NCI-H748 (cell line): ENCODE measurements at regions not wholly inside any gene's neighbourhood (a gene's known extent, or its start where the extent isn't known, plus 50 kb on each side); places are given as distances from the start of the nearest gene placed in this dataset.

Experiments used
- DNase-seq: peaks from one replicate; lab custom pipeline; 2025; ENCODE audit not compliant: unreplicated experiment; lab: John Stamatoyannopoulos, UW

- DNase-seq, result no peak
Measured at GRCh38 chr1:96240438-96240837, 481.1 kb upstream of the PTBP2 start.

GRCh38 chr1:96253246-96254035 is 468.1 kb upstream of the PTBP2 start:
- no peak for DNase-seq

- DNase-seq, result no peak
Measured at GRCh38 chr1:96256130-96256790, 465.3 kb upstream of the PTBP2 start.

DNA sequence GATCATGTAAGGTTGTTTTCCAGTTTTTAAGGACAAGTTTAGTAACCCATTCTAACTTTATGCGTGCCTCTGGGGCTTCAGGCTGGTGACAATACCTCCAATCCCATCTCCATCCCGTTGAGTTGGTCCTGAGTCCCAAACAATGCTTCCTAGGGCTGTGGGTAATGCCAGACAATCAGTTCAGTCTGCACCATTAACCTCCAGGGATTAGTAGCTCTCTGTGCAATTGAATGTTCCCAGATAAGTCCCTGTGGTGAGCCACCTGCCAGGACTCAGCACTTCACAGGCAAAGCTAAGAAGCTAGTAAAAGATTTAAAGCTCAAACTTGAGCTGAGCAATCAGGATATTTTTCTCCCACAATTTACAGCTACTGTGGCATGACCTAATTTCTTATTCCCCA is 462.2 kb upstream of the PTBP2 start:
- DNase-seq, result no peak

DNA sequence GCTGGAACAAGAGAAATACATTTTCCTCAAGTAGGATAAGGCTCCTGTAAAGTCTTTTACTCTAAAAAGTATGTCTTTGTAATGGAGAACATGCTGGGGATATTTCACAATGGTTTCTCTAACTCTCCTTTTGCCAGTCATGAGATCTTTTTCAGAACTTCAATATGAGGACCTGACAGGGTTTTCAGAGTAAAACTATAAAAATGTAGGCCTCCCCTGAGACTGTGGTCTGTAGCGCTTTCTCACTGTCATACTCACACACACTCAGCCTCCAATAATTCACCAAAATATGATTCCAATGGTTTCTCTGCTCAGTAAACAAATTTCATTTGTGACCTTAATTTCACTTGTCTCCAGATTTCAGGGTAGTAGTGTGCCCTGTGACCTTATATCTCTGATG is 440.1 kb upstream of the PTBP2 start:
- DNase-seq, result no peak

- no peak for DNase-seq
Measured at GRCh38 chr1:96290033-96290432, 431.6 kb upstream of the PTBP2 start.

- DNase-seq, result no peak
Measured at GRCh38 chr1:96290801-96291200, 430.8 kb upstream of the PTBP2 start.

GRCh38 chr1:96291468-96291867 is 430.1 kb upstream of the PTBP2 start:
- DNase-seq, result no peak

DNA sequence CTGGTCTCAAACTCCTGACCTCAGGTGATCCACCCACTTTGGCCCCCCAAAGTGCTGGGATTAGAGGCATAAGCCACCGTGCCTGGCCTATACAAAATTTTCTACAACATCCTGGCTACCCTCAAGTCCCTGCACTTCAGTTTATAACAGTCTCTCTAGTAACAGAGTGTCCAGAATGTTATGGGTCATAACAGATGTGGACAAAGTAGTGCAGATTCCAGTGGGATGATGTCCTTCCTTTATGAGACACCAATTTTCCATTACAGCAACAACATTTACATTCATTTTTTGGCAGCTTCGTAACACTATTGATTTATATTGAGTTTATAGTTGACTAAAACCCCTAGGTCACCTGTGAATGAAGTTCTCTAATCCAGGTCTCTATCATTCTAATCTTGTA is 429.4 kb upstream of the PTBP2 start:
- DNase-seq, result no peak

DNA sequence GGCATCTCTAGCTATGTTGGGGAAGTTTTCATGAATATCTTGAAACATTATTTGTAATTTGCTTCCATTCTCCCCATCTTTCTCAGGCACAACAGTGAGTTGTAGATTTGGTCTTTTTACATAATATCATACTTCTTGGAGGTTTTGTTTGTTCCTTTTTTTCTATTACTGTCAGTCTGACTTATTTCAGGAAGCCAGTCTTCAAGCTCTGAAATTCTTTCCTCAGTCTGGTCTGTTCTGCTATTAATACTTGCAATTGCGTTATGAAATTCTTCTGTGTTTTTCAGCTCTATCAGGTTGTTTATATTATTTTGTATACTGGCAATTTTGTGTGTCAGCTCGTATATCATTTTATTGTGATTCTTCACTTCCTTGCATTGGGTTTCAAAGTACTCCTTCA is 424.6 kb upstream of the PTBP2 start:
- DNase-seq, result no peak

GRCh38 chr1:96306809-96307560 is 414.6 kb upstream of the PTBP2 start:
- no peak for DNase-seq

DNA sequence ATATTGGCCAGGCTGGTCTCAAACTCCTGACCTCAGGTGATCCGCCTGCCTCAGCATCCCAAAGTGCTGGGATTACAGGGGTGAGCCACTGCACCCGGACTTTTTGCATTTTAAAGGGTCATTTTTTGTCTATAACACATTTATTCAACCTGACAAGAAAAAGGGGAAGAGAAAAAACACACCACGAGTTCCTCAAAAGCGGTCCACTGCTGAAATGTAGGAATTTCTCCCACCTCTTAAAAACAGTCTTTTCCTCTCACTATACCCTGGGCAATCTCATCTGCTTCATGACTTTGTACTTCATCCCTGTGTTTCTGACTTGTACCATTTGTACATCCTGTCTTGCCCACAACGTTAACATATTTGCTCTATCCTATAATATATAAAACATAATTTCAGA is 413.3 kb upstream of the PTBP2 start:
- DNase-seq, result no peak

DNA sequence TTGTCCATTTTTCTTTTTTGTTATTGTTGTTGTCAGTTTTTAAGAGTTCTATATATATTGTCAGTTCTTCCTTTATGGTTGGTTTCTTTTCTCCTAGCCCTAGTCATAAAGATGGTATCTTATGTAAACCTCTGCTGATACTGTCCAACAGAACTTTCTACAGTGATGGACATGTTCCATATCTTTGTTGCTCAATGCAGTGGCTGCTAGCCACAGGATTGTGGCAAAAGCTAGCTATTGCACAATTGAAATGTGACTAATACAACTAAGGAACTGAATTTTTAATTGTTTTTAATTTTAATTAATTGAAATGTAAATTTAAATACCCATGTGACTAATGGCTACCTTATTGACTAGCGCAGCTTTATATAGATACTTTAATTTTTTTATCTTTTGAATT is 411.8 kb upstream of the PTBP2 start:
- DNase-seq, result no peak

GRCh38 chr1:96313216-96313615 is 408.4 kb upstream of the PTBP2 start:
- DNase-seq, result no peak

- no peak for DNase-seq
Measured at GRCh38 chr1:96329121-96329520, 392.5 kb upstream of the PTBP2 start.

- no peak for DNase-seq
Measured at GRCh38 chr1:96331596-96331995, 390.0 kb upstream of the PTBP2 start.

DNA sequence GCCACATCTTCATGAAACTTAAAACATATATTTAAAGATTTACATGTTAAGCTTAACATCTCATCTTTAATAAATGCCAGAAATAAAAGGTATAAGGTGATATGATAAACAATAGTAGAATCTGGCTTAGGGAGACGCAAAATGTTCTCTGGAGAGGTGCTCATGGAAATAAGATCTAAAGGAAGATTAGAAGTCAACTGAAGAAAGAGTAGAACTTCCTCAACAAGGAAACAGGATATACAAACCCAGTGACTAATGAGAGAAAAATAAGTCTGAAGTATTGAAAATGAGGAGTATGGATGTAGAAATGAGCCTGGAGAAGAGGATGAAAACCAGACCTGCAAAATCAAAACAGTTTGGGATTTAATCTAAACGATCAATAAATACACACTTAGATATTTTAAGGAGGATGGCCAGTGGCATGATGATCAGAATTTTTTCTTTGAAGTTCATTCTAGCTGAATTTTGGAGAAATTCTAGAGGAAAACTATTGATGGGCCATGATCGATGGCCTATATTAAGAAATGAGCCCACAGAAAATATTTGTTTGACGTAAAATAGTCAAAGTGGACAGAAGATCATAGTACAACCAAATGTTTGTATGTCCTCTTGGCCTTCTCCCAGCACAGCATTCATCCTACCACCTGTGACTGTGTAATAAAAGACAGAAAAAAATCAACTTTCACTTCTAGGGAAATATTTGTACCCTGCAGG is 387.9 kb upstream of the PTBP2 start:
- no peak for DNase-seq

GRCh38 chr1:96334236-96334557 is 387.4 kb upstream of the PTBP2 start:
- DNase-seq, result no peak

GRCh38 chr1:96338622-96339021 is 383.0 kb upstream of the PTBP2 start:
- no peak for DNase-seq

DNA sequence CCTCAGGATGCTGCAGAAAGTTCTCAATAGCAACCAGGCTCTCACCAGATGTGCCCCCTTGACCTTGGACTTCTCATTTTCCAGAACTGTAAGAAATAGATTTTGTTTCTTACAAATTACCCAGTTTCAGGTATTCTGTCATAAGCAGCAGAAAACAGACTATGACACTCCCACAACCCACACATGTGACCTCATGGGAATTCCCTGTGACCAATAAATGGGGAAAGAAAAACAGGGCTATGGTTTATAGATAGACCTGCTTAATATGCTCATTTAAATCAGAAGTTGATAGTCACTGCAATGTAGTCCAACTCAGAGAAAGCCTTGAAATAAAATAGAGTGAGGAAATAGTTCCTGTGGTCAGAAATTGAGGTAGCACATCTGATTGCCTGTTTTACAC is 380.9 kb upstream of the PTBP2 start:
- no peak for DNase-seq

- no peak for DNase-seq
Measured at GRCh38 chr1:96346719-96347118, 374.9 kb upstream of the PTBP2 start.

DNA sequence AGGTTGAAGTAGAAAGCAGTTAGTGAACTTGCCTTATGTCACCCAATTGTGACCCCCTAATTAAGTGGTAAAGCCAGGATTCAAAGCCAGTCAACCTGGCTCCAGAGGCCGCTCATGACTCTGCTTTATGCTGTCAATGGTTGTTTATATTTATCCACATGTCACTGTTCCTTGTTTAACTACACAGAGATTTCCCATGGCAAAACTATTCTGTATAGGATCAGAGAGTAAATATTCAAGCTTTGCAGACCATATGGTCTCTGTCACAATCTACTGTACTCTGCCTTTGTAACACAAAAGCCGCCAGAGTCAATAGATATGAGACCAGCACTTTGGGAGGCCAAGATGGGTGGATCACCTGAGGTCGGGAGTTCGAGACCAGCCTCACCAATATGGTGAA is 371.7 kb upstream of the PTBP2 start:
- no peak for DNase-seq
